ENCODE measurements at regions not wholly inside any gene's neighbourhood (a gene's known extent, or its start where the extent isn't known, plus 50 kb on each side); places are given as distances from the start of the nearest gene placed in this dataset.
A peak's percentile ranks its signal among the peaks of the same experiment; 100 is the strongest.

GRCh38 chr1:8189931-8190483, 127.9 kb upstream of the SLC45A1 start:
- ATAC-seq, result no peak
- TF ChIP-seq ISL1 (CRISPR knock-in tag; IDR thresholded peaks at IDR 0.05), result no peak
- no peak for TF ChIP-seq ESRRG (CRISPR knock-in tag; IDR thresholded peaks at IDR 0.05)
- TF ChIP-seq RARB (CRISPR knock-in tag; IDR thresholded peaks at IDR 0.05), result no peak

GRCh38 chr1:8185400-8185799, 132.5 kb upstream of the SLC45A1 start:
- TF ChIP-seq ISL1 (CRISPR knock-in tag; IDR thresholded peaks at IDR 0.05) (no peak), CSDC2 (CRISPR knock-in tag; IDR thresholded peaks at IDR 0.05) (no peak), OSR1 (CRISPR knock-in tag; IDR thresholded peaks at IDR 0.05) (no peak), TOX (CRISPR knock-in tag; IDR thresholded peaks at IDR 0.05; ENCODE audit: borderline replicate concordance) (no peak), ZFP30 (CRISPR knock-in tag; IDR thresholded peaks at IDR 0.05) (no peak), SNAI2 (CRISPR knock-in tag; IDR thresholded peaks at IDR 0.05) (no peak), ZC3H10 (CRISPR knock-in tag; IDR thresholded peaks at IDR 0.05) (no peak), ZNF565 (CRISPR knock-in tag; conservative IDR thresholded peaks at IDR 0.05; ENCODE audit: low read depth) (no peak), ZFP3 (CRISPR knock-in tag; IDR thresholded peaks at IDR 0.05) (no peak), BACH2 (CRISPR knock-in tag; IDR thresholded peaks at IDR 0.05; ENCODE audit: borderline replicate concordance) (no peak), CREB5 (CRISPR knock-in tag; IDR thresholded peaks at IDR 0.05; ENCODE audit: low read depth) (no peak)

GRCh38 chr1:8184301-8184700, 133.6 kb upstream of the SLC45A1 start:
- no peak for TF ChIP-seq SNAI2 (CRISPR knock-in tag; IDR thresholded peaks at IDR 0.05)
- no peak for ATAC-seq

More at GRCh38 chr1:8185400-8185799, 132.5 kb upstream of the SLC45A1 start:
- ATAC-seq, result no peak

- TF ChIP-seq ZNF8 (CRISPR knock-in tag; IDR thresholded peaks at IDR 0.05) (no peak), PATZ1 (CRISPR knock-in tag; IDR thresholded peaks at IDR 0.05; ENCODE audit: borderline replicate concordance) (no peak), OSR1 (CRISPR knock-in tag; IDR thresholded peaks at IDR 0.05) (no peak), ZFP30 (CRISPR knock-in tag; IDR thresholded peaks at IDR 0.05) (no peak), TOX (CRISPR knock-in tag; IDR thresholded peaks at IDR 0.05; ENCODE audit: borderline replicate concordance) (no peak), CREB5 (CRISPR knock-in tag; IDR thresholded peaks at IDR 0.05; ENCODE audit: low read depth) (no peak), POU6F1 (CRISPR knock-in tag; IDR thresholded peaks at IDR 0.05; ENCODE audit: borderline replicate concordance, low read depth) (no peak), TSHZ2 (CRISPR knock-in tag; IDR thresholded peaks at IDR 0.05) (no peak)
- peak; percentile 67 for ATAC-seq
These were observed 135.7 kb upstream of the SLC45A1 start for GRCh38 chr1:8182034-8182761.

All from SK-N-SH treated with all-trans-retinoic acid at 6 μM for 48 hours (cell line).